ENCODE measurements at regions not wholly inside any gene's neighbourhood (a gene's known extent, or its start where the extent isn't known, plus 50 kb on each side); places are given as distances from the start of the nearest gene placed in this dataset.

- Mint-ChIP-seq H3K4me1 (ENCODE audit: insufficient read depth, unreplicated experiment) (no peaks in the 10 kb centered on the region), H3K27me3 (ENCODE audit: insufficient read depth, unreplicated experiment) (no peaks in the 10 kb centered on the region), H3K9me3 (ENCODE audit: unreplicated experiment) (no peaks in the 10 kb centered on the region), H3K36me3 (ENCODE audit: insufficient read depth, unreplicated experiment) (no peaks in the 10 kb centered on the region), H3K27ac (ENCODE audit: low read depth, unreplicated experiment) (no peak overlapping the region), H3K4me3 (ENCODE audit: unreplicated experiment) (no peak overlapping the region)
- ChIA-PET CTCF (interaction anchor here (1.1 to 2.3 kb wide), 2 partner anchors 10 to 20 kb away, joined by 4 to 6 read pairs; no protein-coding TSS in a partner anchor), POLR2A (no interaction called here)
- intact Hi-C loops (cut with micrococcal nuclease) = no loop called here
- DNase-seq (ENCODE audit: unreplicated experiment) = no peak
- TF ChIP-seq CTCF (IDR thresholded peaks at IDR 0.05; ENCODE audit: unreplicated experiment) = no peak
- BruUV-seq (replicated peaks) = no TSS peak
Observed at GRCh38 chr16:22665803-22666202, 148.2 kb upstream of the HS3ST2 start.

GRCh38 chr16:22668318-22668717 lies 145.6 kb upstream of the HS3ST2 start:
- POLR2A ChIA-PET = interaction anchor here (0.6 kb wide), 1 partner anchor 1757 kb away, joined by 3 read pairs; no protein-coding TSS in a partner anchor
- BruUV-seq (replicated peaks) = no TSS peak
- DNase-seq (ENCODE audit: unreplicated experiment) = no peak
- Mint-ChIP-seq H3K4me1 (ENCODE audit: insufficient read depth, unreplicated experiment) (no peaks in the 10 kb centered on the region), H3K36me3 (ENCODE audit: insufficient read depth, unreplicated experiment) (no peaks in the 10 kb centered on the region), H3K27ac (ENCODE audit: low read depth, unreplicated experiment) (no peak overlapping the region), H3K27me3 (ENCODE audit: insufficient read depth, unreplicated experiment) (no peaks in the 10 kb centered on the region), H3K4me3 (ENCODE audit: unreplicated experiment) (no peak overlapping the region), H3K9me3 (ENCODE audit: unreplicated experiment) (no peaks in the 10 kb centered on the region)
- TF ChIP-seq CTCF (IDR thresholded peaks at IDR 0.05; ENCODE audit: unreplicated experiment) = no peak
- CTCF ChIA-PET = interaction anchor here (0.6 to 1.3 kb wide), 3 partner anchors 8 to 21 kb away, joined by 3 to 5 read pairs (median 3); no protein-coding TSS in a partner anchor
- intact Hi-C loops (cut with micrococcal nuclease) = no loop called here

- POLR2A ChIA-PET = interaction anchor here (0.5 to 2.2 kb wide), 2 partner anchors 32 to 377 kb away, joined by 3 to 8 read pairs; no protein-coding TSS in a partner anchor
Observed at GRCh38 chr16:22670044-22670536, 143.9 kb upstream of the HS3ST2 start.

GRCh38 chr16:22670551-22671041 lies 143.4 kb upstream of the HS3ST2 start:
- no peaks in the 10 kb centered on the region for H3K36me3 Mint-ChIP-seq (ENCODE audit: insufficient read depth, unreplicated experiment)
- intact Hi-C loops (cut with micrococcal nuclease) = no loop called here
- ChIA-PET CTCF (interaction anchor here (0.6 to 1.4 kb wide), 3 partner anchors 9 to 1879 kb away, joined by 3 read pairs; no protein-coding TSS in a partner anchor), POLR2A (interaction anchor here (0.5 to 2.2 kb wide), 2 partner anchors 32 to 377 kb away, joined by 3 to 8 read pairs; no protein-coding TSS in a partner anchor)
- no peak overlapping the region for H3K4me3 Mint-ChIP-seq (ENCODE audit: unreplicated experiment)
- no peak overlapping the region for H3K27ac Mint-ChIP-seq (ENCODE audit: low read depth, unreplicated experiment)
- peak; percentile 33 for DNase-seq (ENCODE audit: unreplicated experiment)
- no TSS peak for BruUV-seq (replicated peaks)
- H3K4me1 Mint-ChIP-seq (ENCODE audit: insufficient read depth, unreplicated experiment) = no peaks in the 10 kb centered on the region
- TF ChIP-seq CTCF (IDR thresholded peaks at IDR 0.05; ENCODE audit: unreplicated experiment) = no peak
- H3K9me3 Mint-ChIP-seq (ENCODE audit: unreplicated experiment) = no peaks in the 10 kb centered on the region
- H3K27me3 Mint-ChIP-seq (ENCODE audit: insufficient read depth, unreplicated experiment) = no peaks in the 10 kb centered on the region

More at GRCh38 chr16:22670044-22670536, 143.9 kb upstream of the HS3ST2 start:
- no TSS peak for BruUV-seq (replicated peaks)
- no peaks in the 10 kb centered on the region for H3K27me3 Mint-ChIP-seq (ENCODE audit: insufficient read depth, unreplicated experiment)
- no peaks in the 10 kb centered on the region for H3K9me3 Mint-ChIP-seq (ENCODE audit: unreplicated experiment)
- no peaks in the 10 kb centered on the region for H3K36me3 Mint-ChIP-seq (ENCODE audit: insufficient read depth, unreplicated experiment)
- intact Hi-C loops (cut with micrococcal nuclease) = no loop called here
- H3K4me1 Mint-ChIP-seq (ENCODE audit: insufficient read depth, unreplicated experiment) = no peaks in the 10 kb centered on the region
- no peak for TF ChIP-seq CTCF (IDR thresholded peaks at IDR 0.05; ENCODE audit: unreplicated experiment)
- no peak overlapping the region for H3K4me3 Mint-ChIP-seq (ENCODE audit: unreplicated experiment)
- DNase-seq (ENCODE audit: unreplicated experiment) = no peak
- CTCF ChIA-PET = interaction anchor here (0.6 to 1.4 kb wide), 6 partner anchors 8 to 1880 kb away, joined by 3 to 5 read pairs (median 3); no protein-coding TSS in a partner anchor
- no peak overlapping the region for H3K27ac Mint-ChIP-seq (ENCODE audit: low read depth, unreplicated experiment)

Measured in MCF 10A (cell line).